AG04449 (cell line): ENCODE measurements at regions not wholly inside any gene's neighbourhood (a gene's known extent, or its start where the extent isn't known, plus 50 kb on each side); places are given as distances from the start of the nearest gene placed in this dataset.

Experiments used
- CTCF ChIA-PET: fragments of 350-600 bp; formaldehyde crosslinking; extraction: SDS; loops from one replicate; lab custom pipeline; 2021; ENCODE audit warnings: antibody characterized with exemption; lab: Yijun Ruan, JAX
- POLR2A ChIA-PET: fragments of 400-600, 350-600 bp; formaldehyde crosslinking; extraction: SDS; loops from one replicate; lab custom pipeline; 2020; ENCODE audit warnings: antibody characterized with exemption, inconsistent platforms; lab: Yijun Ruan, JAX
- DNase-seq: peaks from one replicate; pipeline ENCODE4 v3.0.0-alpha.2; 2010; ENCODE audit warnings: low read depth, low spot score
- H3K4me3 ChIP-seq: 2 replicates; pipeline ENCODE4 v1.5.1; 2011; ENCODE audit warnings: low read depth, mild to moderate bottlenecking, control low read depth, low read length
- CTCF ChIP-seq: IDR thresholded peaks from one replicate; pipeline ENCODE4 v1.5.1; 2011; ENCODE audit warnings: mild to moderate bottlenecking, moderate library complexity, low read length, control low read depth, inconsistent platforms; ENCODE audit not compliant: insufficient read depth; ENCODE audit errors: missing control alignments

- POLR2A ChIA-PET, result no interaction called here
- TF ChIP-seq CTCF, result no peak
- no peak overlapping the region for H3K4me3 ChIP-seq
- CTCF ChIA-PET, result interaction anchor here (0.6 kb wide), 1 partner anchor 236 kb away, joined by 3 read pairs; no protein-coding TSS in a partner anchor
- DNase-seq, result no peak
These were observed 72.0 kb upstream of the MARCHF10 start for GRCh38 chr17:62880120-62880519.

GRCh38 chr17:62876673-62877405 is 68.7 kb upstream of the MARCHF10 start:
- CTCF ChIA-PET, result interaction anchor here (1.0 to 1.4 kb wide), 3 partner anchors 58 to 219 kb away, joined by 3 read pairs; no protein-coding TSS in a partner anchor
- no peak for DNase-seq
- TF ChIP-seq CTCF, result no peak
- no peak overlapping the region for H3K4me3 ChIP-seq
- POLR2A ChIA-PET, result no interaction called here

GRCh38 chr17:62876063-62876462 is 67.9 kb upstream of the MARCHF10 start:
- no peak overlapping the region for H3K4me3 ChIP-seq
- ChIA-PET CTCF (interaction anchor here (1.0 to 1.4 kb wide), 2 partner anchors 165 to 219 kb away, joined by 3 read pairs; no protein-coding TSS in a partner anchor), POLR2A (no interaction called here)
- TF ChIP-seq CTCF, result no peak
- DNase-seq, result no peak

- CTCF ChIA-PET, result no interaction called here
- POLR2A ChIA-PET, result no interaction called here
- no peak for DNase-seq
- H3K4me3 ChIP-seq, result no peak overlapping the region
- TF ChIP-seq CTCF, result no peak
These were observed 67.2 kb upstream of the MARCHF10 start for GRCh38 chr17:62875296-62875695.

GRCh38 chr17:62871291-62871690 is 63.2 kb upstream of the MARCHF10 start:
- CTCF ChIA-PET, result no interaction called here
- TF ChIP-seq CTCF, result no peak
- H3K4me3 ChIP-seq, result no peak overlapping the region
- POLR2A ChIA-PET, result no interaction called here
- no peak for DNase-seq

GRCh38 chr17:62870552-62870971 is 62.4 kb upstream of the MARCHF10 start:
- CTCF ChIA-PET, result no interaction called here
- no peak for TF ChIP-seq CTCF
- H3K4me3 ChIP-seq, result peak overlapping the region; percentile 18
- DNase-seq, result no peak
- POLR2A ChIA-PET, result no interaction called here
